ENCODE measurements at regions not wholly inside any gene's neighbourhood (a gene's known extent, or its start where the extent isn't known, plus 50 kb on each side); places are given as distances from the start of the nearest gene placed in this dataset.

GRCh38 chr16:73152386-73153125, 104.6 kb upstream of the ZFHX3 start:
- DNase-seq, result no peak

GRCh38 chr16:73151941-73152340, 104.0 kb upstream of the ZFHX3 start:
- intact Hi-C loops (cut with DNase I, micrococcal nuclease), result no loop called here
- TF ChIP-seq CTCF (IDR thresholded peaks at IDR 0.05), result no peak

More at GRCh38 chr16:73152386-73153125, 104.6 kb upstream of the ZFHX3 start:
- H3K4me3 ChIP-seq, result no peak overlapping the region
- no peaks in the 10 kb centered on the region for H3K9me3 ChIP-seq
- no peak for ATAC-seq
- H3K4me1 ChIP-seq (ENCODE audit: low read depth), result no peaks in the 10 kb centered on the region
- intact Hi-C loops (cut with DNase I, micrococcal nuclease), result no loop called here
- H3K36me3 ChIP-seq (ENCODE audit: low read depth), result no peaks in the 10 kb centered on the region
- TF ChIP-seq CTCF (IDR thresholded peaks at IDR 0.05), result no peak

GRCh38 chr16:73151225-73151624, 103.3 kb upstream of the ZFHX3 start:
- Histone ChIP-seq H3K4me3 (no peak overlapping the region), H3K4me1 (ENCODE audit: low read depth) (no peaks in the 10 kb centered on the region), H3K9me3 (no peaks in the 10 kb centered on the region), H3K36me3 (ENCODE audit: low read depth) (no peaks in the 10 kb centered on the region)
- no peak for ATAC-seq
- no peak for DNase-seq
- TF ChIP-seq CTCF (IDR thresholded peaks at IDR 0.05), result no peak
- intact Hi-C loops (cut with DNase I, micrococcal nuclease), result no loop called here

More at GRCh38 chr16:73151941-73152340, 104.0 kb upstream of the ZFHX3 start:
- DNase-seq (no peak), ATAC-seq (no peak)
- no peaks in the 10 kb centered on the region for H3K36me3 ChIP-seq (ENCODE audit: low read depth)
- H3K4me3 ChIP-seq, result no peak overlapping the region
- no peaks in the 10 kb centered on the region for H3K4me1 ChIP-seq (ENCODE audit: low read depth)
- H3K9me3 ChIP-seq, result no peaks in the 10 kb centered on the region

GRCh38 chr16:73150786-73151185, 102.9 kb upstream of the ZFHX3 start:
- Histone ChIP-seq H3K36me3 (ENCODE audit: low read depth) (no peaks in the 10 kb centered on the region), H3K4me3 (no peak overlapping the region), H3K4me1 (ENCODE audit: low read depth) (no peaks in the 10 kb centered on the region), H3K9me3 (no peaks in the 10 kb centered on the region)
- DNase-seq (no peak), ATAC-seq (no peak)
- TF ChIP-seq CTCF (IDR thresholded peaks at IDR 0.05), result no peak
- intact Hi-C loops (cut with DNase I, micrococcal nuclease), result no loop called here

GRCh38 chr16:73149334-73149733, 101.4 kb upstream of the ZFHX3 start:
- peak; percentile 94 for ATAC-seq
- no peak for TF ChIP-seq CTCF (IDR thresholded peaks at IDR 0.05)
- DNase-seq, result peak in 1 of 3 donors; percentile 64
- Histone ChIP-seq H3K9me3 (no peaks in the 10 kb centered on the region), H3K4me3 (no peak overlapping the region), H3K4me1 (ENCODE audit: low read depth) (peaks cover 2% of the 10 kb centered on the region), H3K36me3 (ENCODE audit: low read depth) (no peaks in the 10 kb centered on the region)
- intact Hi-C loops (cut with DNase I, micrococcal nuclease), result no loop called here
